A549 (cell line): ENCODE measurements at regions not wholly inside any gene's neighbourhood (a gene's known extent, or its start where the extent isn't known, plus 50 kb on each side); places are given as distances from the start of the nearest gene placed in this dataset.

Experiments used
- ESRRA ChIP-seq: fragments of 150-350 bp; IDR thresholded peaks from 2 replicates; pipeline ENCODE4 v1.6.1; 2014; ENCODE audit warnings: mild to moderate bottlenecking, low read length, borderline replicate concordance
- TF ChIP-seq, protein P1 (sequence below): fragments of >200 bp; sonication (Bioruptor Twin); formaldehyde crosslinking; IDR thresholded peaks from 3 replicates; pipeline ENCODE4 v1.5.1; 2016
- TF ChIP-seq, protein P2 (sequence below): fragments of 250-450 bp; sonication (Bioruptor Pico); IDR thresholded peaks from 2 replicates; pipeline ENCODE4 v1.5.0; 2021; ENCODE audit warnings: mild to moderate bottlenecking, moderate library complexity, borderline replicate concordance
- TF ChIP-seq, protein P3 (sequence below): IDR thresholded peaks from 2 replicates; pipeline ENCODE4 v1.6.1; 2012
- TF ChIP-seq, protein P4 (sequence below): fragments of >200 bp; sonication (Bioruptor Twin); formaldehyde crosslinking; IDR thresholded peaks from 3 replicates; pipeline ENCODE4 v1.6.1; 2016

DNA sequence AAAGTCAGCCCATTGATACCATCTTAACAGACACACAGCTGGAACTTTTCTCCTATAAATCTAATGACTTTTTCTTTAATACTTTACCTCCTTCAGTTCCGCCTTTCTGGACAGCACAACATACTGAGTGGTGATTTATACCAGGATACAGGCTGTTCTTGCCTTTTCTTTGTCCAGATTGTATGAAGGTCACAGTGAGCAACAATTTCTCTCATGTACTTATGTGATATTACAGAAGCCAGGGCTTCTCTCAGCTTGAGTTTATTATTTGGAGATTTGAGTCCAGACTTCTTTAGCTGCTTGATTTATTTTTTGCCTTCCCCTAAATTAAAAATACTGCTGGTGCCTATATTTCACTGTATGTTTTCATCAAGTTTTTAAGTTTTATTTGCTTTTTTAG lies 976.0 kb downstream of the ROBO2 start:
- TF ChIP-seq, protein P1, sequence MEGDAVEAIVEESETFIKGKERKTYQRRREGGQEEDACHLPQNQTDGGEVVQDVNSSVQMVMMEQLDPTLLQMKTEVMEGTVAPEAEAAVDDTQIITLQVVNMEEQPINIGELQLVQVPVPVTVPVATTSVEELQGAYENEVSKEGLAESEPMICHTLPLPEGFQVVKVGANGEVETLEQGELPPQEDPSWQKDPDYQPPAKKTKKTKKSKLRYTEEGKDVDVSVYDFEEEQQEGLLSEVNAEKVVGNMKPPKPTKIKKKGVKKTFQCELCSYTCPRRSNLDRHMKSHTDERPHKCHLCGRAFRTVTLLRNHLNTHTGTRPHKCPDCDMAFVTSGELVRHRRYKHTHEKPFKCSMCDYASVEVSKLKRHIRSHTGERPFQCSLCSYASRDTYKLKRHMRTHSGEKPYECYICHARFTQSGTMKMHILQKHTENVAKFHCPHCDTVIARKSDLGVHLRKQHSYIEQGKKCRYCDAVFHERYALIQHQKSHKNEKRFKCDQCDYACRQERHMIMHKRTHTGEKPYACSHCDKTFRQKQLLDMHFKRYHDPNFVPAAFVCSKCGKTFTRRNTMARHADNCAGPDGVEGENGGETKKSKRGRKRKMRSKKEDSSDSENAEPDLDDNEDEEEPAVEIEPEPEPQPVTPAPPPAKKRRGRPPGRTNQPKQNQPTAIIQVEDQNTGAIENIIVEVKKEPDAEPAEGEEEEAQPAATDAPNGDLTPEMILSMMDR: no peak
- TF ChIP-seq ESRRA: no peak
- TF ChIP-seq, protein P2, sequence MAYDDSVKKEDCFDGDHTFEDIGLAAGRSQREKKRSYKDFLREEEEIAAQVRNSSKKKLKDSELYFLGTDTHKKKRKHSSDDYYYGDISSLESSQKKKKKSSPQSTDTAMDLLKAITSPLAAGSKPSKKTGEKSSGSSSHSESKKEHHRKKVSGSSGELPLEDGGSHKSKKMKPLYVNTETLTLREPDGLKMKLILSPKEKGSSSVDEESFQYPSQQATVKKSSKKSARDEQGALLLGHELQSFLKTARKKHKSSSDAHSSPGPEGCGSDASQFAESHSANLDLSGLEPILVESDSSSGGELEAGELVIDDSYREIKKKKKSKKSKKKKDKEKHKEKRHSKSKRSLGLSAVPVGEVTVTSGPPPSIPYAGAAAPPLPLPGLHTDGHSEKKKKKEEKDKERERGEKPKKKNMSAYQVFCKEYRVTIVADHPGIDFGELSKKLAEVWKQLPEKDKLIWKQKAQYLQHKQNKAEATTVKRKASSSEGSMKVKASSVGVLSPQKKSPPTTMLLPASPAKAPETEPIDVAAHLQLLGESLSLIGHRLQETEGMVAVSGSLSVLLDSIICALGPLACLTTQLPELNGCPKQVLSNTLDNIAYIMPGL: no peak
- TF ChIP-seq, protein P3, sequence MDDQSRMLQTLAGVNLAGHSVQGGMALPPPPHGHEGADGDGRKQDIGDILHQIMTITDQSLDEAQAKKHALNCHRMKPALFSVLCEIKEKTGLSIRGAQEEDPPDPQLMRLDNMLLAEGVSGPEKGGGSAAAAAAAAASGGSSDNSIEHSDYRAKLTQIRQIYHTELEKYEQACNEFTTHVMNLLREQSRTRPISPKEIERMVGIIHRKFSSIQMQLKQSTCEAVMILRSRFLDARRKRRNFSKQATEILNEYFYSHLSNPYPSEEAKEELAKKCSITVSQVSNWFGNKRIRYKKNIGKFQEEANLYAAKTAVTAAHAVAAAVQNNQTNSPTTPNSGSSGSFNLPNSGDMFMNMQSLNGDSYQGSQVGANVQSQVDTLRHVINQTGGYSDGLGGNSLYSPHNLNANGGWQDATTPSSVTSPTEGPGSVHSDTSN: no peak
- TF ChIP-seq, protein P4, sequence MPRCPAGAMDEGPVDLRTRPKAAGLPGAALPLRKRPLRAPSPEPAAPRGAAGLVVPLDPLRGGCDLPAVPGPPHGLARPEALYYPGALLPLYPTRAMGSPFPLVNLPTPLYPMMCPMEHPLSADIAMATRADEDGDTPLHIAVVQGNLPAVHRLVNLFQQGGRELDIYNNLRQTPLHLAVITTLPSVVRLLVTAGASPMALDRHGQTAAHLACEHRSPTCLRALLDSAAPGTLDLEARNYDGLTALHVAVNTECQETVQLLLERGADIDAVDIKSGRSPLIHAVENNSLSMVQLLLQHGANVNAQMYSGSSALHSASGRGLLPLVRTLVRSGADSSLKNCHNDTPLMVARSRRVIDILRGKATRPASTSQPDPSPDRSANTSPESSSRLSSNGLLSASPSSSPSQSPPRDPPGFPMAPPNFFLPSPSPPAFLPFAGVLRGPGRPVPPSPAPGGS: no peak
